Mesenchymal stem cell (in vitro differentiated cells and primary cell): ENCODE measurements at regions not wholly inside any gene's neighbourhood (a gene's known extent, or its start where the extent isn't known, plus 50 kb on each side); places are given as distances from the start of the nearest gene placed in this dataset.

Source experiments
- DNase-seq: peaks from one replicate; pipeline ENCODE4 v3.0.0-alpha.2; 2013
- H2AFZ ChIP-seq: one replicate; pipeline ENCODE4 v1.6.1; 2013; ENCODE audit warnings: low read depth, mild to moderate bottlenecking, control low read depth, inconsistent platforms, low read length, moderate library complexity
- H2AK5ac ChIP-seq: 2 replicates; pipeline ENCODE4 v1.6.1; 2013; ENCODE audit warnings: low read length, moderate library complexity, mild to moderate bottlenecking, inconsistent platforms; ENCODE audit not compliant: severe bottlenecking
- H2BK120ac ChIP-seq: one replicate; pipeline ENCODE4 v1.6.1; 2013; ENCODE audit warnings: low read depth, mild to moderate bottlenecking, inconsistent platforms, low read length, moderate library complexity
- H2BK12ac ChIP-seq, 2 experiments: one replicate each; pipeline ENCODE4 v1.6.1; 2013; ENCODE audit warnings: inconsistent platforms in 2 of 2, low read length in 2 of 2, mild to moderate bottlenecking in 2 of 2, moderate library complexity in 2 of 2, control low read depth in 1 of 2
- H2BK15ac ChIP-seq: one replicate; pipeline ENCODE4 v1.6.1; 2013; ENCODE audit warnings: mild to moderate bottlenecking, low read depth, inconsistent platforms; ENCODE audit not compliant: poor library complexity, severe bottlenecking
- H2BK5ac ChIP-seq: 2 replicates; pipeline ENCODE4 v1.6.1; 2013; ENCODE audit warnings: low read depth, mild to moderate bottlenecking, low read length, control low read depth, inconsistent platforms; ENCODE audit not compliant: poor library complexity, severe bottlenecking
- H3K14ac ChIP-seq, 2 experiments: one replicate each; pipeline ENCODE4 v1.6.1; 2013; ENCODE audit warnings: inconsistent platforms in 2 of 2, low read length in 2 of 2, control low read depth in 1 of 2, mild to moderate bottlenecking in 1 of 2, moderate library complexity in 1 of 2
- H3K18ac ChIP-seq, 2 experiments: one replicate each; pipeline ENCODE4 v1.6.1; 2013; ENCODE audit warnings: inconsistent platforms in 2 of 2, low read length in 2 of 2, control low read depth in 1 of 2, low read depth in 1 of 2, mild to moderate bottlenecking in 1 of 2
- H3K23ac ChIP-seq, 2 experiments: one replicate each; pipeline ENCODE4 v1.6.1; 2013; ENCODE audit warnings: inconsistent platforms in 2 of 2, low read length in 2 of 2, mild to moderate bottlenecking in 2 of 2, moderate library complexity in 2 of 2, control low read depth in 1 of 2
- H3K27ac ChIP-seq: 2 replicates; pipeline ENCODE4 v1.5.1; 2013; ENCODE audit warnings: mild to moderate bottlenecking, moderate library complexity, low read length, control low read depth, inconsistent platforms; ENCODE audit not compliant: poor library complexity, severe bottlenecking
- H3K27me3 ChIP-seq, 2 experiments: 2 replicates each; pipeline versions ENCODE4 v1.6.1 to v1.7.0; 2013; ENCODE audit warnings: low read length in 2 of 2, mild to moderate bottlenecking in 2 of 2, moderate library complexity in 2 of 2, control low read depth in 1 of 2, inconsistent platforms in 1 of 2; ENCODE audit not compliant: control insufficient read depth in 1 of 2, insufficient read depth in 1 of 2
- H3K36me3 ChIP-seq, 2 experiments: 2 replicates each; pipeline versions ENCODE4 v1.6.1 to v1.7.0; 2013; ENCODE audit warnings: low read length in 2 of 2, control low read depth in 1 of 2, inconsistent platforms in 1 of 2, low read depth in 1 of 2, mild to moderate bottlenecking in 1 of 2; ENCODE audit not compliant: insufficient read depth in 2 of 2, control insufficient read depth in 1 of 2
- H3K4ac ChIP-seq, 2 experiments: one replicate each; pipeline ENCODE4 v1.6.1; 2013; ENCODE audit warnings: inconsistent platforms in 2 of 2, low read length in 2 of 2, mild to moderate bottlenecking in 2 of 2, moderate library complexity in 2 of 2, control low read depth in 1 of 2, low read depth in 1 of 2
- H3K4me1 ChIP-seq: 2 replicates; pipeline ENCODE4 v1.6.1; 2013; ENCODE audit warnings: low read depth, low read length, control low read depth; ENCODE audit not compliant: control insufficient read depth, insufficient read depth
- H3K4me2 ChIP-seq: 2 replicates; pipeline ENCODE4 v1.6.1; 2013; ENCODE audit warnings: low read length, mild to moderate bottlenecking, inconsistent platforms; ENCODE audit not compliant: poor library complexity, severe bottlenecking
- H3K4me3 ChIP-seq, 2 experiments: 2 replicates each; pipeline versions ENCODE4 v1.5.1 to v1.7.0; 2013; ENCODE audit warnings: low read length in 2 of 2, mild to moderate bottlenecking in 2 of 2, control low read depth in 1 of 2, low read depth in 1 of 2; ENCODE audit not compliant: insufficient read depth in 1 of 2
- H3K79me1 ChIP-seq: replicated peaks from 2 replicates; pipeline ENCODE4 v1.6.1; 2013; ENCODE audit warnings: mild to moderate bottlenecking, control low read depth, low read length, inconsistent platforms; ENCODE audit not compliant: poor library complexity, severe bottlenecking
- H3K9ac ChIP-seq: 2 replicates; pipeline ENCODE4 v1.7.0; 2013; ENCODE audit warnings: mild to moderate bottlenecking, low read length, moderate library complexity
- H3K9me3 ChIP-seq: 2 replicates; pipeline ENCODE4 v1.7.0; 2013; ENCODE audit warnings: mild to moderate bottlenecking, low read length; ENCODE audit not compliant: control insufficient read depth
- H4K8ac ChIP-seq: one replicate; pipeline ENCODE4 v1.6.1; 2013; ENCODE audit warnings: inconsistent platforms, mild to moderate bottlenecking, low read length, moderate library complexity
- H4K91ac ChIP-seq: one replicate; pipeline ENCODE4 v1.6.1; 2013; ENCODE audit warnings: mild to moderate bottlenecking, low read length, inconsistent platforms
- WGBS: methylation state at CpG from one replicate; pipeline ENCODE4 v1.1.7; 2013; ENCODE audit warnings: mixed read lengths; 5-methylcytosine and 5-hydroxymethylcytosine counted together

- Histone ChIP-seq H2AFZ (no peak overlapping the region), H3K79me1 (no peaks in the 10 kb centered on the region), H3K36me3 (no peaks in the 10 kb centered on the region), H4K8ac (no peak overlapping the region), H2BK15ac (no peak overlapping the region), H3K23ac (no peak overlapping the region), H4K91ac (no peak overlapping the region), H2BK120ac (no peak overlapping the region), H3K4ac (no peak overlapping the region), H2BK12ac (no peak overlapping the region), H3K9me3 (peaks cover under 1% of the 10 kb centered on the region), H2AK5ac (no peak overlapping the region), H3K9ac (no peak overlapping the region), H3K4me1 (no peaks in the 10 kb centered on the region), H3K4me2 (no peak overlapping the region), H3K14ac (no peak overlapping the region), H3K27me3 (no peaks in the 10 kb centered on the region), H3K27ac (no peak overlapping the region), H2BK5ac (no peak overlapping the region), H3K18ac (no peak overlapping the region), H3K4me3 (no peak overlapping the region)
- DNase-seq: no peak
- 50% methylated on average over 1 of the region's 3 CpGs for WGBS
These were observed 880.9 kb downstream of the BCL11B start for GRCh38 chr14:98391061-98391460.

GRCh38 chr14:98393527-98393926, 878.5 kb downstream of the BCL11B start:
- Histone ChIP-seq H4K8ac (no peak overlapping the region), H3K18ac (no peak overlapping the region), H3K4me1 (no peaks in the 10 kb centered on the region), H3K36me3 (no peaks in the 10 kb centered on the region), H3K4me3 (no peak overlapping the region), H3K4me2 (no peak overlapping the region), H2BK15ac (no peak overlapping the region), H3K23ac (no peak overlapping the region), H3K27ac (no peak overlapping the region), H3K27me3 (no peaks in the 10 kb centered on the region), H2BK5ac (no peak overlapping the region), H3K79me1 (no peaks in the 10 kb centered on the region), H2BK12ac (no peak overlapping the region), H4K91ac (no peak overlapping the region), H3K14ac (no peak overlapping the region), H3K9me3 (peaks cover 12% of the 10 kb centered on the region), H2BK120ac (no peak overlapping the region), H2AFZ (no peak overlapping the region), H2AK5ac (no peak overlapping the region), H3K4ac (no peak overlapping the region), H3K9ac (no peak overlapping the region)
- 56% methylated on average over 4 of the region's 4 CpGs for WGBS
- no peak for DNase-seq

- Histone ChIP-seq H2BK120ac (no peak overlapping the region), H4K8ac (no peak overlapping the region), H2AK5ac (no peak overlapping the region), H3K4me1 (no peaks in the 10 kb centered on the region), H3K36me3 (no peaks in the 10 kb centered on the region), H3K14ac (no peak overlapping the region), H3K9ac (no peak overlapping the region), H3K23ac (no peak overlapping the region), H2BK15ac (no peak overlapping the region), H3K27me3 (no peaks in the 10 kb centered on the region), H3K4me3 (no peak overlapping the region), H3K18ac (no peak overlapping the region), H3K27ac (no peak overlapping the region), H3K79me1 (no peaks in the 10 kb centered on the region), H4K91ac (no peak overlapping the region), H2AFZ (no peak overlapping the region), H3K4ac (no peak overlapping the region), H2BK5ac (no peak overlapping the region), H2BK12ac (no peak overlapping the region), H3K4me2 (no peak overlapping the region), H3K9me3 (no peaks in the 10 kb centered on the region)
- no peak for DNase-seq
These were observed 867.2 kb downstream of the BCL11B start for GRCh38 chr14:98404811-98405210.

- H3K18ac ChIP-seq: no peak overlapping the region
These were observed 863.9 kb downstream of the BCL11B start for GRCh38 chr14:98408024-98408555.

More at GRCh38 chr14:98408024-98408555, 863.9 kb downstream of the BCL11B start:
- WGBS: 63% methylated on average over 6 of the region's 6 CpGs
- no peak overlapping the region for H4K91ac ChIP-seq
- no peak overlapping the region for H2AK5ac ChIP-seq
- no peak overlapping the region for H3K4ac ChIP-seq
- H3K36me3 ChIP-seq: no peaks in the 10 kb centered on the region
- DNase-seq: no peak
- no peak overlapping the region for H2BK120ac ChIP-seq
- H3K27me3 ChIP-seq: no peaks in the 10 kb centered on the region
- no peak overlapping the region for H2BK5ac ChIP-seq
- H3K9ac ChIP-seq: no peak overlapping the region
- no peak overlapping the region for H3K23ac ChIP-seq
- no peak overlapping the region for H3K4me3 ChIP-seq
- no peaks in the 10 kb centered on the region for H3K79me1 ChIP-seq
- no peak overlapping the region for H3K4me2 ChIP-seq
- no peak overlapping the region for H3K14ac ChIP-seq
- H2BK15ac ChIP-seq: no peak overlapping the region
- H2BK12ac ChIP-seq: no peak overlapping the region
- no peak overlapping the region for H3K27ac ChIP-seq
- no peaks in the 10 kb centered on the region for H3K9me3 ChIP-seq
- no peak overlapping the region for H4K8ac ChIP-seq
- H3K4me1 ChIP-seq: no peaks in the 10 kb centered on the region
- H2AFZ ChIP-seq: no peak overlapping the region
